GM06990 (cell line): ENCODE measurements at regions not wholly inside any gene's neighbourhood (a gene's known extent, or its start where the extent isn't known, plus 50 kb on each side); places are given as distances from the start of the nearest gene placed in this dataset.

Experiments
- DNase-seq: peaks from one replicate; pipeline ENCODE4 v3.0.0-alpha.2; 2011; ENCODE audit not compliant: insufficient read length; ENCODE audit errors: extremely low read depth
- H3K27me3 ChIP-seq: replicated peaks from 2 replicates; pipeline ENCODE4 v1.6.0; 2011; ENCODE audit warnings: low read length; ENCODE audit not compliant: control insufficient read depth, insufficient read depth
- H3K36me3 ChIP-seq: 2 replicates; pipeline ENCODE4 v1.5.1; 2011; ENCODE audit warnings: low read length; ENCODE audit not compliant: control insufficient read depth, insufficient read depth
- H3K4me3 ChIP-seq: replicated peaks from 2 replicates; pipeline ENCODE4 v1.5.1; 2011; ENCODE audit warnings: low read depth, mild to moderate bottlenecking, control low read depth, low read length
- CTCF ChIP-seq: IDR thresholded peaks from 2 replicates; pipeline ENCODE4 v1.5.1; 2011; ENCODE audit warnings: low read length, control low read depth, mild to moderate bottlenecking, inconsistent platforms; ENCODE audit not compliant: insufficient read depth, poor library complexity, severe bottlenecking

- Histone ChIP-seq H3K36me3 (no peaks in the 10 kb centered on the region), H3K4me3 (no peak overlapping the region), H3K27me3 (no peaks in the 10 kb centered on the region)
- DNase-seq = no peak
- TF ChIP-seq CTCF = no peak
Observed at GRCh38 chr13:37495046-37495445, 103.5 kb downstream of the POSTN start.

DNA sequence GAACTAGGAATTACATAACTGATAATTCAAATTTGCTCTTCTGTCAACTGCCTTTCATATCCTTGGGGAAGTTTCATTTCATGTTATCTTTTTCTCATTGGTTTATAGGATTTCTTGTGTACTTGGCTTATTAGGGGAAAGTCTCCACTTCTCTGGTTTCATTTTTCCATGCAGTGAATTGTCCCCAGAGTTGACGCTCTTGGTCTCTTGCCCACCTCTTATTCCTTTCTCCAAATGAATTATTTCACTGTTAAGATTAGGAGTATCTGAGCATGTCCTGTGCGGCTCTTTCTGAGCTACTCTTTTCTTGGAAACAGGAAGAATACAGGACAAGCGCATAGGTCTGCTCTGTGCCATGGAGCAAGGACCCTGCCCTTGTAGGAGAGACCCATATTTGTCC, 104.8 kb downstream of the POSTN start:
- Histone ChIP-seq H3K36me3 (no peaks in the 10 kb centered on the region), H3K4me3 (no peak overlapping the region), H3K27me3 (no peaks in the 10 kb centered on the region)
- no peak for TF ChIP-seq CTCF
- DNase-seq = no peak

- no peak for DNase-seq
- Histone ChIP-seq H3K36me3 (no peaks in the 10 kb centered on the region), H3K4me3 (no peak overlapping the region), H3K27me3 (no peaks in the 10 kb centered on the region)
- TF ChIP-seq CTCF = no peak
Observed at GRCh38 chr13:37492741-37493514, 105.6 kb downstream of the POSTN start.

DNA sequence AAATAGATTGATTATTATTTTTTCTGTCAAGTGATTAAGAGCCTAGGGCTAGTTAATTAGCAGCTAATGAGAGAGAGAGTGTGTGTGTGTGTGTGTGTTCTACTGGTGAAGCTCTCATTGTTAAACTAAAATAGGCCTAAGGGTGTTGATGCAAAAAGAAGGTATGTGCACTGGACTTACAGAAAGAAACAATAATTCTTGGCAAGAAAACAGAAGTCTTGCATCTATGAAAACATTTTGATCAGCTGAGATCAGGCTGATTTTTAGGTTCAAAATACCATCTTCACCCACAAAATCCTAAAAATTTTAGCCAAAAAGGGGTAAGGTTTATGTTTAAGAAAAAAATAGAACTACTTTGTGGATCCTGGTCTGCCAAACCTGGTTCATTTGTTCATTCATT, 106.5 kb downstream of the POSTN start:
- Histone ChIP-seq H3K27me3 (no peaks in the 10 kb centered on the region), H3K36me3 (no peaks in the 10 kb centered on the region), H3K4me3 (no peak overlapping the region)
- no peak for TF ChIP-seq CTCF
- no peak for DNase-seq

DNA sequence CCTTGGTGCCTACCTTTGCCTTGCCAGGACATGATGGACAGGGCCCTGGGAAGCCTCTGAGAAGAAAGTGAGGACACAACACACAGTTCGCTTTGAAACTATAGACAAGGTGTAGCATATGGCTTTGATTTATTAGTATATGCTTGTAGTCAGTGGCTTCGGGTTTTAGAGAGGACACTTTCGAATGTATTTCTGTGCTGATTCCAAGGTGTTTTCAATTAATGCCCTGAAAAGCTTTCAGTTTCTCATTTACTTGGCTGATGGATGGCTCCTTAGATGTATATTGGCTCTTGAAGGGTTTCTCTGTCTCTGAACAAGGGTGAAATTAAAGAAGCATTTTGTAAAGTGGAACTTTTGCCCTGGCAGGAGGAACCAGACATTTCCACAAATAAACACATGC, 106.9 kb downstream of the POSTN start:
- DNase-seq = no peak
- Histone ChIP-seq H3K36me3 (no peaks in the 10 kb centered on the region), H3K4me3 (no peak overlapping the region), H3K27me3 (no peaks in the 10 kb centered on the region)
- no peak for TF ChIP-seq CTCF
